Keratinocyte (primary cell): ENCODE measurements at regions not wholly inside any gene's neighbourhood (a gene's known extent, or its start where the extent isn't known, plus 50 kb on each side); places are given as distances from the start of the nearest gene placed in this dataset.

Experiments used
- DNase-seq: peaks from one replicate; pipeline ENCODE4 v3.0.0-alpha.2; 2011; ENCODE audit warnings: low read depth, missing footprints, low spot score
- FAIRE-seq: peaks from 2 replicates; lab custom pipeline; 2011; peaks lifted over from hg19 to GRCh38; lab: Jason Lieb, UNC
- H2AFZ ChIP-seq: 2 replicates; pipeline ENCODE4 v1.6.0; 2012; ENCODE audit warnings: low read length, control low read depth, inconsistent platforms; ENCODE audit not compliant: control insufficient read depth
- H3K27ac ChIP-seq: 2 replicates; pipeline ENCODE4 v1.5.1; 2011; ENCODE audit warnings: low read length; ENCODE audit not compliant: control insufficient read depth, insufficient read depth
- H3K27me3 ChIP-seq: 3 replicates; pipeline ENCODE4 v1.6.0; 2011; ENCODE audit warnings: low read length; ENCODE audit not compliant: control insufficient read depth, insufficient read depth; ENCODE audit errors: extremely low read depth
- H3K36me3 ChIP-seq, 2 experiments: 2 replicates in 1 of 2; 3 replicates in 1 of 2; pipeline ENCODE4 v1.5.1; 2011; ENCODE audit warnings: low read length in 2 of 2, mild to moderate bottlenecking in 1 of 2; ENCODE audit not compliant: control insufficient read depth in 2 of 2, insufficient read depth in 2 of 2; ENCODE audit errors: extremely low read depth in 1 of 2
- H3K4me1 ChIP-seq: 3 replicates; pipeline ENCODE4 v1.5.1; 2011; ENCODE audit warnings: low read length; ENCODE audit not compliant: control insufficient read depth, insufficient read depth; ENCODE audit errors: extremely low read depth
- H3K4me2 ChIP-seq: 3 replicates; pipeline ENCODE4 v1.6.0; 2011; ENCODE audit warnings: low read depth, low read length; ENCODE audit not compliant: control insufficient read depth, insufficient read depth; ENCODE audit errors: extremely low read depth
- H3K4me3 ChIP-seq, 3 experiments: fragments of 200-600 bp in 1 of 3; sonication (generic) in 1 of 3; 2 replicates in 2 of 3; 3 replicates in 1 of 3; pipeline ENCODE4 v1.5.1; 2011 to 2016; ENCODE audit warnings: low read length in 3 of 3, mild to moderate bottlenecking in 3 of 3, control low read depth in 2 of 3, inconsistent platforms in 1 of 3, low read depth in 1 of 3, mixed read lengths in 1 of 3, mixed run types in 1 of 3, moderate library complexity in 1 of 3; ENCODE audit not compliant: control insufficient read depth in 2 of 3, insufficient read depth in 2 of 3; ENCODE audit errors: extremely low read depth in 1 of 3
- H3K79me2 ChIP-seq: 2 replicates; pipeline ENCODE4 v1.6.0; 2012; ENCODE audit warnings: low read length; ENCODE audit not compliant: control insufficient read depth, insufficient read depth
- H3K9ac ChIP-seq: 3 replicates; pipeline ENCODE4 v1.6.0; 2011; ENCODE audit warnings: low read length; ENCODE audit not compliant: control insufficient read depth, insufficient read depth; ENCODE audit errors: extremely low read depth
- H3K9me1 ChIP-seq: 3 replicates; pipeline ENCODE4 v1.6.0; 2011; ENCODE audit warnings: low read length; ENCODE audit not compliant: control insufficient read depth, insufficient read depth; ENCODE audit errors: extremely low read depth
- H3K9me3 ChIP-seq: 2 replicates; pipeline ENCODE4 v1.5.1; 2012; ENCODE audit warnings: low read depth, low read length; ENCODE audit not compliant: control insufficient read depth
- H4K20me1 ChIP-seq: 3 replicates; pipeline ENCODE4 v1.6.0; 2011; ENCODE audit warnings: low read length; ENCODE audit not compliant: control insufficient read depth, insufficient read depth; ENCODE audit errors: extremely low read depth
- CTCF ChIP-seq, 3 experiments: IDR thresholded peaks in 1 of 3; conservative IDR thresholded peaks in 1 of 3; optimal IDR thresholded peaks in 1 of 3; 2 replicates in 2 of 3; 3 replicates in 1 of 3; pipeline versions ENCODE3 to v1.5.1; 2011; ENCODE audit warnings: low read length in 3 of 3, mild to moderate bottlenecking in 3 of 3, moderate library complexity in 2 of 3, control low read depth in 1 of 3, inconsistent platforms in 1 of 3; ENCODE audit not compliant: insufficient read depth in 2 of 3; ENCODE audit errors: extremely low read depth in 1 of 3
- EZH2 ChIP-seq: IDR thresholded peaks from one replicate; pipeline ENCODE4 v1.6.1; 2012; ENCODE audit warnings: inconsistent platforms, mild to moderate bottlenecking, low read length, moderate library complexity
- dilution Hi-C: fragments of 300-500 bp; cut with MboI; formaldehyde crosslinking; loops from one replicate; pipeline ENCODE4 v1.7.0; 2020; ENCODE audit warnings: low sequenced_read_pairs; ENCODE audit not compliant: extremely low pct_ligation_motif_present

DNA sequence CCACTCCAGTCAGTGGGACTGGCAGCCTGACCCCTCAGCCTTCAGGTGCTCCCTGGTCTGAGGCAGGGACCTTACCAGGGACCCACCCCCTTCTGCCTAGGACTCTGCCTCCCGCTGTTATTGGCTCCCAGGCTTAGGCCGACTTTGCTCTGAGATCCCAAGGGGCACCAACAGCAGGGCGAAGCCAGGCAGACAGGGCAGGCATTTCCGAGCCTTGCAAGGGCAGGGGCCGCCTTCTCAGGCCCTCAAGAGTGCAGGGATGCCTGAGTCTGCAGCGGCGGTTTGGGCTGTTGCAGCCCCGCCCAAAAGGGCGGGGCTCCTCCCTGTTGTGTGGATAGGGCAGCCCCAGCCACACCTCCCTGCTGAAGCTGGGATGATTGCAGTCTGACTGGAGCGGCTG, 644.6 kb downstream of the PRR16 start:
- no peaks in the 10 kb centered on the region for H4K20me1 ChIP-seq
- FAIRE-seq (no peak), DNase-seq (no peak)
- no peak overlapping the region for H3K9ac ChIP-seq
- dilution Hi-C loops = no loop called here
- no peak overlapping the region for H3K27ac ChIP-seq
- H3K9me1 ChIP-seq = no peaks in the 10 kb centered on the region
- H3K79me2 ChIP-seq = no peaks in the 10 kb centered on the region
- H3K4me1 ChIP-seq = no peaks in the 10 kb centered on the region
- H3K36me3 ChIP-seq = no peaks in the 10 kb centered on the region
- H3K4me3 ChIP-seq = no peak overlapping the region
- TF ChIP-seq CTCF (optimal IDR thresholded peaks at IDR 0.05 in 1 of 3, IDR thresholded peaks at IDR 0.05 in 1 of 3, conservative IDR thresholded peaks at IDR 0.05 in 1 of 3; ENCODE audit: extremely low read depth in 1 of 3, insufficient read depth in 2 of 3, low read length in 3 of 3) (no peak), EZH2 (no peak)
- no peaks in the 10 kb centered on the region for H3K9me3 ChIP-seq
- no peak overlapping the region for H2AFZ ChIP-seq
- no peaks in the 10 kb centered on the region for H3K27me3 ChIP-seq
- H3K4me2 ChIP-seq = no peak overlapping the region

DNA sequence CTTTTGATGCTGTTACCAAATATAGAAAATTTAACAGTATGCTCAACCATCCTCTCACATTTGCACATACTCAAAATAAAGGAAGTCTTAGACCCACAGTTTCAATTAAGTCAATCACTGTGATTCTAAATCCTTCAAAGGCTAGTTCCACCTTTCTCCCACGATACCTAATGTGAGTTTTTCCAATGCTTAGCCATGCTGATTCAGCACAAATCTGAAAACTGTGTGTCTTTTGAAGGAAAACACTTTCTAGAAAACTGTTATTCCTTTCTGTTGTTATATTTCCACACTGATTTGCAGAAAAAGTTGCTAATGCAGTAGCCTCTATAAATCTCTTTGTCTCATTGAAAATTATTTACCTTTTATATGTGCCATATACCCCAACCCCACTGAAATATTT, 645.7 kb downstream of the PRR16 start:
- FAIRE-seq = no peak
- H3K27ac ChIP-seq = no peak overlapping the region
- dilution Hi-C loops = no loop called here

More for the DNA sequence above, 645.7 kb downstream of the PRR16 start:
- H3K79me2 ChIP-seq = no peaks in the 10 kb centered on the region
- no peaks in the 10 kb centered on the region for H3K9me3 ChIP-seq
- DNase-seq = no peak
- no peak for TF ChIP-seq CTCF (optimal IDR thresholded peaks at IDR 0.05 in 1 of 3, IDR thresholded peaks at IDR 0.05 in 1 of 3, conservative IDR thresholded peaks at IDR 0.05 in 1 of 3; ENCODE audit: extremely low read depth in 1 of 3, insufficient read depth in 2 of 3, low read length in 3 of 3)
- no peak for TF ChIP-seq EZH2
- H3K4me2 ChIP-seq = no peak overlapping the region
- no peak overlapping the region for H2AFZ ChIP-seq
- H4K20me1 ChIP-seq = no peaks in the 10 kb centered on the region
- no peaks in the 10 kb centered on the region for H3K27me3 ChIP-seq
- H3K4me3 ChIP-seq = no peak overlapping the region
- H3K36me3 ChIP-seq = no peaks in the 10 kb centered on the region
- no peaks in the 10 kb centered on the region for H3K4me1 ChIP-seq
- H3K9me1 ChIP-seq = no peaks in the 10 kb centered on the region
- H3K9ac ChIP-seq = no peak overlapping the region
